Suprapubic skin (tissue), 3 donors: ENCODE measurements at regions not wholly inside any gene's neighbourhood (a gene's known extent, or its start where the extent isn't known, plus 50 kb on each side); places are given as distances from the start of the nearest gene placed in this dataset.

Experiments used
- EP300 ChIP-seq: sonication (generic); formaldehyde crosslinking; IDR thresholded peaks from one replicate; pipeline ENCODE4 v1.6.1; 2017; ENCODE audit warnings: antibody characterized with exemption
- POLR2A ChIP-seq, 2 donors: fragments of 450-650 bp; IDR thresholded peaks; one replicate each; pipeline ENCODE4 v1.6.1; 2017; ENCODE audit warnings: antibody characterized with exemption in 2 of 2, mild to moderate bottlenecking in 2 of 2, moderate library complexity in 2 of 2
- TF ChIP-seq, protein P1 (sequence below), 2 donors: fragments of 200-600 bp in 1 of 2; fragments of 450-650 bp in 1 of 2; sonication (generic) in 1 of 2; IDR thresholded peaks; one replicate each; pipeline ENCODE4 v1.5.1; 2016 to 2019; ENCODE audit warnings: antibody characterized with exemption in 2 of 2, mild to moderate bottlenecking in 1 of 2, moderate library complexity in 1 of 2

DNA sequence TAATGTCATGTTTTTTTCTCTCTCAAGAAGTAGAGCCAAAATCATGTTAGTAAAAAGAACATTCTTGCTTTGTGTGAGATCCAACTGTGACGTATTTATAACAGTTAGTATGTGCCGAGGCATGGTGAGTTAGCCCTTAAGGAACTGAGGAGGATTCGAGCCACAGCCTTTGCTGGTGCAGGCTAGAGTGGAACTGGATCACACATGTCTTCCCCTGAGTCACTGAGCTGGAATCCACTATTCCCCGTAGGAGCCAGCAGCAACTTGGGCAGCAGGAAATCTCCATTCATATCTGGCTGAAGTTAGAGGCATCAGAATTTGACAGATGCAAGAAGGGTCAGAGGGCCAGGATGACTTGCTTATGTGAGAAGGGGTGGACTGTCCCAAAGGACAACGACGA lies 144.6 kb upstream of the KIT start:
- TF ChIP-seq, protein P1, sequence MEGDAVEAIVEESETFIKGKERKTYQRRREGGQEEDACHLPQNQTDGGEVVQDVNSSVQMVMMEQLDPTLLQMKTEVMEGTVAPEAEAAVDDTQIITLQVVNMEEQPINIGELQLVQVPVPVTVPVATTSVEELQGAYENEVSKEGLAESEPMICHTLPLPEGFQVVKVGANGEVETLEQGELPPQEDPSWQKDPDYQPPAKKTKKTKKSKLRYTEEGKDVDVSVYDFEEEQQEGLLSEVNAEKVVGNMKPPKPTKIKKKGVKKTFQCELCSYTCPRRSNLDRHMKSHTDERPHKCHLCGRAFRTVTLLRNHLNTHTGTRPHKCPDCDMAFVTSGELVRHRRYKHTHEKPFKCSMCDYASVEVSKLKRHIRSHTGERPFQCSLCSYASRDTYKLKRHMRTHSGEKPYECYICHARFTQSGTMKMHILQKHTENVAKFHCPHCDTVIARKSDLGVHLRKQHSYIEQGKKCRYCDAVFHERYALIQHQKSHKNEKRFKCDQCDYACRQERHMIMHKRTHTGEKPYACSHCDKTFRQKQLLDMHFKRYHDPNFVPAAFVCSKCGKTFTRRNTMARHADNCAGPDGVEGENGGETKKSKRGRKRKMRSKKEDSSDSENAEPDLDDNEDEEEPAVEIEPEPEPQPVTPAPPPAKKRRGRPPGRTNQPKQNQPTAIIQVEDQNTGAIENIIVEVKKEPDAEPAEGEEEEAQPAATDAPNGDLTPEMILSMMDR (IDR thresholded peaks at IDR 0.05), result no peak
- TF ChIP-seq EP300, result no peak
- TF ChIP-seq POLR2A (IDR thresholded peaks at IDR 0.05), result no peak
